CD1c-positive myeloid dendritic cell (primary cell): ENCODE measurements at regions not wholly inside any gene's neighbourhood (a gene's known extent, or its start where the extent isn't known, plus 50 kb on each side); places are given as distances from the start of the nearest gene placed in this dataset.
"Not testable (repeated sequence)": the region's sequence is repeated elsewhere in the genome, so short reads cannot be mapped to it uniquely, and the experiment has no call there.

Experiments used
- DNase-seq: peaks from one replicate; pipeline ENCODE4 v3.0.0-alpha.2; 2016; ENCODE audit errors: extremely low spot score

GRCh38 chr16:22719945-22720344, 94.0 kb upstream of the HS3ST2 start:
- no peak for DNase-seq

DNA sequence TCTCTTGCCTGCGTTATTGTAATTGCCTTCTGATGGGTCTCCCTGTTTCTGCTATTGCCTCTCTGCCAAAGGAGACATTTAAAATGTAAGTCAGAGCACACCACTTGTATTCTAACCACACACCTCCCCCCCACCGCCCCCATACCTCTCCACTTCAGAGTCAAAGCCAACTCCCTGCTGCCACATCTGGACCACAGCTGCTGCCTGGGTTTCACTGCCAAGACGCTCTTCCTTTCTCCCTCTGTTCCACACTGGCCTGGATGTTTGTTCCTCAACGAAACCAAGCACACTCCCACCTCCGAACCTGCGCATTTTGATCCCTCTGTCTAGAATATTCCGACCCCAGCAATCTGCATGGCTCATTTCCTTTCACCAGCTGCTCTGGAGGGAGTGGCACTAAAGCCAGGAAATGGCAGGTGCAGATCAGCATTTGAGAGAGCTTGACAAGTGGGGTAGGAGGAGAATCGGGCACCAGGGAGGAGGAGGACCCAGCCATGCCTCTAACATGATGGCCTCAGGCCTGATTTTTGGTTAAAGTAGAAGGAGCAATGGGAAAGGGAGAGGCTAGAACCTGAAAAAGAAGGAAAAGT, 92.4 kb upstream of the HS3ST2 start:
- DNase-seq = no peak

- not testable (repeated sequence) for DNase-seq
These were observed 91.1 kb upstream of the HS3ST2 start for GRCh38 chr16:22722551-22723541.

GRCh38 chr16:22726868-22727267, 87.1 kb upstream of the HS3ST2 start:
- DNase-seq = no peak

GRCh38 chr16:22727285-22728166, 86.4 kb upstream of the HS3ST2 start:
- DNase-seq = no peak

DNA sequence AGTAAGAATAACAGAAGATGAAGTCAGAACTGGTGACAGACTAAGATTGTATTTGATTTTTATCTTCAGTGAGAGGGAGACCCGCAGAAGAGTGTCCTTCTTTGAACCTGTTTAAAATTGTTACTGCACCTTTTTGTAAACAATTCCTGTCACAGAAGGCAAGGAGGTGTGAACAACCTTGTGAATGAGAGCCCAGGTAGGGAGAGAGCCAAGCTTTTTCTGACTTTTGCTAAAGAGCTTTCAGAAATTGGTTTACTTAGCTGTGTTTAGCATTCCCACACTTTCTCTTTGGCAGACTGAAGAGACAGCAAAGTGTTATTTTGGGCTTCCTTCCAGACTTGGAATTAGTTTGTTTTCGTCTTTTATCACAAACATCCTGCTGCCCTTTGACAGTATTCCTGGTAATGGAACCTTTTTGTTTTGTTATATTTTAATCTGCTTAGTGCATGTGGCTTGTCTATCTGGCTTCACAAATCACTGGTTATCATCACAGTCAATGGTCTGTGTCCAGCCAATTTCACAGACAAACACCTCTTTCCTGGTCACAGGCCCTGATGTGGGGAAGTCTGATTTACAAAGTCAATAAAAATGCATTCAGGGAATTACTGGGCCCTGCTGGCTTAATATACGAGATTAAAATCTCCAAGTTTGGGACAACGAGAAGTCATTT, 85.7 kb upstream of the HS3ST2 start:
- no peak for DNase-seq

DNA sequence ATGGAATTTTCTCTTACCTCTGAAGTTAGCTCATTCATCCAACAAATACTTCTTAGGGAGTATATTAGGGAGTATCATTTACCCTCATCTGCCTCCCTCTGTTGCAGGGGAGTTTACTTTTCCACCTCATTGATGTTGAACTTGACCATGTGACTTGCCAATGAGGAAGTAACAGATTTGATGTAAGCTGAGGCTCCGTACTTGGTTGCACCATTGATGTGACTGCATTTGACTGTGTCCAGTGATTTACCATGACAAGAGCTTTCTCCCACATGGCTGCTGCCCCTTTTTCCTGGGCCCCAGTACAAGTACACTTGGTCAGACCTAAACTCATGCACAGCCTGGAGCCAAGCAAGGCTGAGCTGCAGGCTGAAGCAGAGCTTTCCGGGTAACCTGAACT, 81.6 kb upstream of the HS3ST2 start:
- no peak for DNase-seq

DNA sequence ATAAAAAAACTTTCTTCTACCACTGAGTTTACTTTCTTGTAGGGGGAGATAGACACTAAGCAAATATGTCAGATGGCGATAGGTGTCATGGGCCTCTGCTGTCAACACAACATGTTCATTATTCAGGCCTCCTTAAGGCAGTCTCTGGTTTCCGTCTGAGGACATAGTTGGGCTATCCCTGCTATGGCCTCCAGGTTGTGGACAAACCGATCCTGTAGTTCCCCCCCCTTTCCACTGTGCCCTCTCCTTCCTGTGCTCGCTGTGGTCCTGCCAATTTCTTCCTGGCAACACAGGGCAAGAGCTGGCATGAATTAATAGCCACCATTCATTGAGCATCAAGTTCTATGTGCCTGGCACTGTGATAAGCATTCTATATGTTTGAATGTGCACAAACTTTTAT, 81.0 kb upstream of the HS3ST2 start:
- DNase-seq = no peak

- DNase-seq = no peak
These were observed 79.6 kb upstream of the HS3ST2 start for GRCh38 chr16:22734368-22734767.

- DNase-seq = no peak
These were observed 77.2 kb upstream of the HS3ST2 start for GRCh38 chr16:22736791-22737190.

DNA sequence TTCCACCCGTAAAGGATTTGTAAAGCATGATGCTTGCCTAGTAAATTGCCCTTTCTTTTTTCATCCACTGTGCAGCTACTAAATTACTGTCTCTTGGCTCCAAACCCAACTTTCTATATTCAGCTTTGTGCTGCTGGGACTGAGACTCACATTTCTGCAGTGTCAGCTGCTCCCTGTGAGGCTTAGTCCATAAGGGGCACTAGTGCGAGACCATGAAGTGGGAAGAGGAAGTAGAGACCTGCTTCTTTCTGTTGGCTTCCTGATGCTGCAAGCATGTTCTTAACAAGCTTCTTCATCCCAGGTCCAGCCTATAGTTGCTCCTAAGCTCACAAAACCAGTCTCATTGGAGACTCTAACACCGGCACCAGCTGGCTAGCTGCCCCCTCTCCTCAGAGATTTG, 74.9 kb upstream of the HS3ST2 start:
- peak; percentile 19 for DNase-seq

- peak; percentile 72 for DNase-seq
These were observed 70.6 kb upstream of the HS3ST2 start for GRCh38 chr16:22743401-22743800.

GRCh38 chr16:22751104-22751667, 62.8 kb upstream of the HS3ST2 start:
- DNase-seq = no peak

- no peak for DNase-seq
These were observed 62.3 kb upstream of the HS3ST2 start for GRCh38 chr16:22751685-22752084.

DNA sequence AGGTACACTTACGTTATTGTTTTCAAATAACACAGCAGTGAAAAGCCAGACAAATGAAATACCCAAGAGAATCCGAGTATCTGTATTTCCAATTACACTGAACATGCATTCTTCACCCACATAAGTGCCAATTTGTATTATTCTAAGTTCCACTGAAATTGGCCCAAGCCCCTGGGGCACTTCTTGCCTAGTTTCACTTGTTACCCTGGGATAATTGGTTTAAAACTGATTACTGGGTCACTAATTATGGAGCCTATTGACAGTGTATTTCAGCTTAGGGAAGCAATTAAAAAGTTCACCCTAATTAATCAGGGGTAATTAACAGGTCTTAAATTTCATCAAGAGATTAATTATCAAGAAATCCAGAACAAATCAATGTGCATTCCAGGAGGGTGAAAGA, 60.5 kb upstream of the HS3ST2 start:
- DNase-seq = no peak

- no peak for DNase-seq
These were observed 59.4 kb upstream of the HS3ST2 start for GRCh38 chr16:22754577-22754976.

- no peak for DNase-seq
These were observed 56.8 kb upstream of the HS3ST2 start for GRCh38 chr16:22757202-22757601.

GRCh38 chr16:22762486-22762885, 51.5 kb upstream of the HS3ST2 start:
- no peak for DNase-seq

DNA sequence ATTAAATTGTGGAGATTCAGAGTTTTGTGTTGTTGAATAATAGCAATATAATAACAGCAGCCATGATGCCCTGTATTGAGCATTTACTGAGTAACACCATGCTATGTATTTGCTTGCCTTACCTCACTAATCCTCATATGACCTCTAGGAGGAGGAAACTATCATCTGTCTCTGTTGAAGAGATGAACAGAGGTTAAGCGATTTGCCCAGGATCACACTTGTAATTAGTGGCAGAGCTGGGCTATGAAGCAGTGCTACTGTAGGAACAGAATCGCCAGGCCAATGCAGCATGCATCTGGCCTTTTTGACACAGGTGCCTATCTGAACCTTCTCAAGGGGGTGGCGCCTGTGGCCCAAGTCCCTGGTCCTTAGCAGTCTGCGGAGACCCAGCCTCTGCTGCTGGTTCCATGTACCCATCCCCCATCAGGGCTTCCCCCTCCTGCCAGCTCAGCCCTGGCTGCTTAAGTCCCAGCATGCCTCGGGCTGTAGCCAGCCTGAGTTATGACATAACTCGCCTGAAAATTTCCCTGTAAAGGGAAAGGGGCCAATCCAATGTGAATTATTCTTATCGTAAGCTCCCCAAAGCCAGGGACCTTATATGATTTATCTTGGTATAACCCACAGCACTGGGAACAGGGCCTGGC, 50.4 kb upstream of the HS3ST2 start:
- no peak for DNase-seq
